GM18909 (cell line): ENCODE measurements at regions not wholly inside any gene's neighbourhood (a gene's known extent, or its start where the extent isn't known, plus 50 kb on each side); places are given as distances from the start of the nearest gene placed in this dataset.
"Not testable (repeated sequence)": the region's sequence is repeated elsewhere in the genome, so short reads cannot be mapped to it uniquely, and the experiment has no call there.

ENCODE experiments used
- ATAC-seq: cut with Tn5 transposase; IDR thresholded peaks from one replicate; pipeline ENCODE4 v1.9.1; 2021; ENCODE audit warnings: mild to moderate bottlenecking; ENCODE audit not compliant: unreplicated experiment, poor library complexity

DNA sequence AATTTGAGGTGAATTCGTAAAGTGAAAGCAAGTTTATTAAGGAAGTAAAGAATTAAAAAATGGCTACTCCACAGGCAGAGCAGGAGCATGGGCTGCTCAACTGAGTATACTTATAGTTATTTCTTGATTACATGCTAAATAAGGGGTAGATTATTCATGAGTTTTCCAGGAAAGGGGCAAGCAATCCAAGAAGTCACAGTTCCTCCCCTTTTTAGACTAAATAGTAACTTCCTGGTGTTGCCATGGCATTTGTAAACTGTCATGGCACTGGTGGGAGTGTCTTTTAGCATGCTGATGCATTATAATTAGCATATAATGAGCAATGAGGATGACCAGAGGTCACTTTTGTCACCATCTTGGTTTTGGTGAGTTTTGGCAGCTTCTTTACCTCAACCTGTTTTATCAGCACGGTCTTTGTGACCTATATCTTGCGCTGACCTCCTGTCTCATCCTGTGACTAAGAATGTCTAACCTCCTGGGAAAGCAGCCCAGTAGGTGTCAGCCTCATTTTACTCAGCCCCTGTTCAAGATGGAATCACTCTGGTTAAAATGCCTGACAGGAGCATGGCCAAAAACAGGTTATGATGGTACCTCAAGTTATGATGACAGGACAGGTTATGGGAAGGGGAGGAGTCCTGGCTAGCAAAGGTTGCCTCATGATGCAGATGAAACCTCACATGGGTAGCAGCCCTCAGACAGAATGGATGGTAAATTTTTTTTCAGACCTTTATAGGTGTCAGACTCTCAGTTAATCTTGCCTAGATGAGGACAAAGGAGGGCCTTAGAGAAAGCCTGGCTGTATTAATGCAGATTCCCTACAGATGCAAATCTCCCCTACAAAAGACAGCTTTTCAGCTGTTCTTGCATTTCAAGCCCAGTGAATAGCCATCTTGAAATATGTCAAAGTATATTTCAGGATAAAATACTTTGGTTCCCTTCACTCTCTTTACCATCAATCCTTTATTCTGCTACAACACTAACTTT is 49.7 kb downstream of the SIPA1L2 start:
- no peak for ATAC-seq

DNA sequence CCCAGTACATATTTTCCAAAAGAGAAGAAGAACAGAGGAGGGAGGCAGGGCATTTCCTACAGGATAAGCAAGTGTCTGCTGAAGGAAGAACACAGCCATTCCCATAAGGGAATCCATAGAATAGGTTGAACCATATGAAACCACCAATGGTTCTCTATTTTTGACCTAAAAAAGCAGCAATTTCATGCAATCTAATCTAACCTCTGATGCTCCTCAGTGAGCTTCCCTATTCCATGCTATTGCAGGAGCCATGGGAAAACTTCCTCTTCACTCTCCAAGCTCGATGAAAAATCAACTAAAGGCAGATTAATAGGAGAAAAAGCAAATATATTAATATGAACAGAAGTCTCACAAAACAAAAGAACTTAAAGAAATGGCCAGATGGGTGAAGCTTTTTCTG is 50.5 kb downstream of the SIPA1L2 start:
- no peak for ATAC-seq

DNA sequence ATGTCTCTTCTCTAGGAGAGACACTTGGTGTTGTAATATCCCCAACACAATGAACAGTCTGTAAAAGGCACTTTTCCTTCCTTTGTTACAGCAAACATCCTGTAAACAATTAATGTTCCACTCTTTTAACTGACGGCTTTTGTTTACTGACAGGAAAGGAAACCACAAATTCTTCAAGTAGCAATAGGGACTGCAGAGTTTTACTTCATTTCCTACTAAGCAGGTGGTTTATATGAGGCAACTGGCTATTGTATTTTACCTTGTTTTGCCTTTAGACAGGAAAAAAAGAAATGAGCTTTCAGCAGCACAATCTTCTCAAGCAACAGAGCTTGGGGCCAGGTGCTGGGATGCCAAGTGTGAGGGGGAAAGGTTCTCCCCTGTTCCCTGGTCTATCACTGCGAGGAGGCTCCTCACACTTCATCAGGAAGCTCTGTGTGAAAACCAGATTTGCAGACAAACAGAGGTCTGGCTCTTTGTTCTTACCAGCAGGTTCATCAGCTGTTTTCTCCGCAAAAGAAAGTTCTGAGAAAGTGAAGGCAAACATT is 51.2 kb downstream of the SIPA1L2 start:
- ATAC-seq = peak; percentile 77

GRCh38 chr1:232577772-232578171 is 52.2 kb downstream of the SIPA1L2 start:
- ATAC-seq = no peak

DNA sequence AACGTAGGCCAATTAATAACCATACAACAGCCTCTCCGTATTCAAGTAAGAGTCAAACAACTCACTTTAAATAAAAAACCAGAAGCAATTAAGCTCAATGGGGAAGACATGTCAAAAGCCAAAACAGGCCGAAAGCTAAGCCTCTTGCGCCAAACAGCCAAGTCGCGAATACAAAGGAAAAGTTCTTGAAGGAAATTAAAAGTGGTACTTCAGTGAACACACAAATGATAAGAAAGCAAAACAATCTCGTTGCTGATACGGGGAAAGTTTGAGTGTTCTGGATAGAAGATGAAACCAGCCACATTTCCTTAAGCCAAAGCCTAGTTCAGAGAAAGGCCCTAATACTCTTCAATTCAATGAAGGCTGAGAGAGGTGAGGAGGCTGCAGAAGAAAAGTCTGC is 53.4 kb downstream of the SIPA1L2 start:
- no peak for ATAC-seq

DNA sequence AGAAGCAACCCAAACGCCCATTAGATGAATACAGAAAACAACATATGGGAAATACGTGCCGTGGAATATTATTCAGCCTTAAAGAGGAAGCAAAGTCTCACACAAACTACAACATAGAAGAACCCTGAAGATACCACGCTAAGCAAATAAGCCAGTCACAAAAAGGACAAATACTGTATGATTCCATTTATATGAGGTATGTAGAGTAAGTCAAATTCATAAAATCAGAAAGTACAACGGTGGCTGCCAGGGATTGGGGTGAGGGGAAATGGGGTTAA is 54.2 kb downstream of the SIPA1L2 start:
- ATAC-seq = no peak

GRCh38 chr1:232574889-232575762 is 54.8 kb downstream of the SIPA1L2 start:
- no peak for ATAC-seq

GRCh38 chr1:232574077-232574476 is 55.9 kb downstream of the SIPA1L2 start:
- no peak for ATAC-seq

GRCh38 chr1:232571523-232571922 is 58.4 kb downstream of the SIPA1L2 start:
- no peak for ATAC-seq

- no peak for ATAC-seq
Observed at GRCh38 chr1:232570007-232570406, 59.9 kb downstream of the SIPA1L2 start.

GRCh38 chr1:232569554-232569921 is 60.4 kb downstream of the SIPA1L2 start:
- not testable (repeated sequence) for ATAC-seq

- no peak for ATAC-seq
Observed at GRCh38 chr1:232568906-232569553, 60.9 kb downstream of the SIPA1L2 start.

- no peak for ATAC-seq
Observed at GRCh38 chr1:232568331-232568852, 61.5 kb downstream of the SIPA1L2 start.

GRCh38 chr1:232566093-232566492 is 63.8 kb downstream of the SIPA1L2 start:
- no peak for ATAC-seq

DNA sequence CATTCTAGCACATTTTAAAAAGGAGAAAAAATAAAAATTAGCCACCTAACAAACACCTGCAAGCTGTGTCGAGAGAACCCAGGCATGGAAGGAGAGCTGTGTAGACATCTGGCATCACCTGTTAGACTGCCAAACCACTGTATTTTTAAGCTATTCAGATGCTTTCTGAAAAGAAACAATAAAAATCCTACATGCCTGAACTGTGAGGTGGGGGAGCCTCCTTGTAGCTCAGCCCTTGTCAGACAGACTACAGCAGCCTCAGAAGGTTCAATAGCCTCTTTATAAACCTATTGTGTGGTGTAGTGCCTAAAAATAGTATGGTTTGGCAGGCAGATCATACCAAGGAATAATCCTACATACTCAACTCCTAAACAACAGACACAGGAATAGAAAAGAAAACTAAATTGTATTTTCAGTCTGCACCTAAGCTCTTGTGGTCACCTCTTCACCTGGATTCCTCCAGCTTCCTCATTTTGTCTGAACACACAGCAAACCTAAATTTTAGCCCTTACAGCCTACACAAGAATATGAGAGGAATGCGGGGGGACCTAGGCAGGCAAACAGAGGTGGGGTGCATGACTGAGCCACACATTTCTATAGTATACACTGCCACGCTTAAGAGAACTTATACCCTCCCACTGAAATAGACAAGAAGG is 67.0 kb downstream of the SIPA1L2 start:
- no peak for ATAC-seq

DNA sequence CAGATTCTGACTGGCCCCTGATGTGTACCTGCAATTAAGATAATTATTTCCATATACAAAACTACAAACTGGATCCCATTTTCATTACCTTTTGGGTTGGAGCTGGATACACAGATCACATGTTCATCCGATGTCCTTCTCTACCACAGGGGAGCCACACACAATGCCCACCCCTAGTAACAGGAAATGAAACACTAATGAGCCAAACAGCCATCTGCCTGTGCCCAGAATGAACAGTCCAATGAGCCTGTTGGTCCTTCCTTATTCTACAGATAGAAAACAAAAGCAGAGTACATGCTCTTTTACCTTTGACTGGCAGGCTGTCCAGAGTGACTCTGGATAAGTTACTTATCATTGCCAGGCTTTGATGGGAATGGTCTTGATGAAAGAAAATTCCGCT is 68.6 kb downstream of the SIPA1L2 start:
- no peak for ATAC-seq

- no peak for ATAC-seq
Observed at GRCh38 chr1:232560940-232561339, 69.0 kb downstream of the SIPA1L2 start.

DNA sequence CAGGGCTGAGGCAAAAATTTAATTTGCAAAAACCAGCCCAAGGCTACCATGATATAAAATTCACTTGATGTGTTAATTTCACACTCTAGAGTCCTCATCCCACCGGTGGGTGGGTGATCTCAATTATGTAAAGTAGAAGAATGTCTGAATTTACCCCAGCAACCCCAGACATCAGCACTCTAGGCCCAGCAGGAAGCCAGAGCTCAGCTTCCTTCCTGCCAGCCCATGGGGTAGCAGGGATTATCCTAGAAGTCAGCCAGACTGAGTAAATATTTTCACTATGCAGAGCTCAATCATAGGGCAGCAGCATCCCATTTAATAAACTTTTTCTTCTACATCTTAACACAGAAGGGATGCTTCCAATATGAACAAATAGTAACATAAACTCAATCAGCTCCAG is 71.0 kb downstream of the SIPA1L2 start:
- no peak for ATAC-seq

DNA sequence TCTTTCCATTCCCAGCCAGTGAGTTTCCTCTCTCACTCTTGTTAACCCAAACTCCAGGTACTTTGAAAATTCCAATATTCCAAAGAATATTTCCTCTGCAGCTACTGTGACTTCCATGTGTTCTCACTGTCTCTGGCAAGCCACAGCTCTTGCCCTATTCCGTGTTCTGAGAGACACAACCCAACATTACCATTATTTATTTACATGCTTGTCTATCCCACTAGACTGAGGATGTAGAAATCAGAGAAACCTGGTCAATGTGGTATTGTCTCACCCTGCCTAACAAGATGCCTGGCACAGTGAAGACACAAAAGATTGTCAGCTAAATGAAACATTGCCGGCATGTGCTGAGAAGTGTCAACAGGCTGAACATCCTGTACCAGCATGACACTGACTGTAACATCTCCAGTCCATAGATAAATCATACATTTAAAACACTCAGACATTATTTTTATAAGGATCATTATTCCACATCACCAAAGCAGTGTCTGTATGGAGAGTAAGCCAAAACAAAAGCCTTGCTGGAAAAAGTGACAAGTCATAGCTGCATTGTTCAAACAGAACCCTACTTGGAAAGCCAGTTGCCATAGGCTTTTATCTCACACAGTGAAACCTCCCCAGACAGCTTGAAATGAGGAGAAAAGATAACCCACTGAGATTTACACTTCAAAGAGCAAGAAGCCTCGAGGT is 72.3 kb downstream of the SIPA1L2 start:
- no peak for ATAC-seq
